ENCODE measurements at regions not wholly inside any gene's neighbourhood (a gene's known extent, or its start where the extent isn't known, plus 50 kb on each side); places are given as distances from the start of the nearest gene placed in this dataset.

- no peak for DNase-seq (ENCODE audit: low read depth in 2 of 2)
These were observed 125.4 kb upstream of the BOD1 start for GRCh38 chr5:173741729-173742431.

GRCh38 chr5:173742432-173742816 lies 126.0 kb upstream of the BOD1 start:
- no peak for DNase-seq (ENCODE audit: low read depth in 2 of 2)

GRCh38 chr5:173743641-173744343 lies 127.3 kb upstream of the BOD1 start:
- DNase-seq (ENCODE audit: low read depth in 2 of 2): no peak

- no peak for DNase-seq (ENCODE audit: low read depth in 2 of 2)
These were observed 128.1 kb upstream of the BOD1 start for GRCh38 chr5:173744551-173744950.

GRCh38 chr5:173745123-173745522 lies 128.7 kb upstream of the BOD1 start:
- DNase-seq (ENCODE audit: low read depth in 2 of 2): no peak

- no peak for DNase-seq (ENCODE audit: low read depth in 2 of 2)
These were observed 129.1 kb upstream of the BOD1 start for GRCh38 chr5:173745557-173745956.

GRCh38 chr5:173746047-173746646 lies 129.7 kb upstream of the BOD1 start:
- DNase-seq (ENCODE audit: low read depth in 2 of 2): no peak

GRCh38 chr5:173747876-173748275 lies 131.4 kb upstream of the BOD1 start:
- DNase-seq (ENCODE audit: low read depth in 2 of 2): no peak

GRCh38 chr5:173750538-173751265 lies 134.3 kb upstream of the BOD1 start:
- no peak for DNase-seq (ENCODE audit: low read depth in 2 of 2)

GRCh38 chr5:173751266-173751600 lies 134.8 kb upstream of the BOD1 start:
- no peak for DNase-seq (ENCODE audit: low read depth in 2 of 2)

- DNase-seq (ENCODE audit: low read depth in 2 of 2): no peak
These were observed 135.5 kb upstream of the CPEB4 start for GRCh38 chr5:173752653-173753052.

GRCh38 chr5:173753307-173754168 lies 134.6 kb upstream of the CPEB4 start:
- no peak for DNase-seq (ENCODE audit: low read depth in 2 of 2)

- no peak for DNase-seq (ENCODE audit: low read depth in 2 of 2)
These were observed 132.8 kb upstream of the CPEB4 start for GRCh38 chr5:173755319-173755718.

GRCh38 chr5:173757403-173758209 lies 130.5 kb upstream of the CPEB4 start:
- no peak for DNase-seq (ENCODE audit: low read depth in 2 of 2)

GRCh38 chr5:173758676-173759075 lies 129.5 kb upstream of the CPEB4 start:
- no peak for DNase-seq (ENCODE audit: low read depth in 2 of 2)

- no peak for DNase-seq (ENCODE audit: low read depth in 2 of 2)
These were observed 128.5 kb upstream of the CPEB4 start for GRCh38 chr5:173759691-173760090.

GRCh38 chr5:173760461-173761177 lies 127.5 kb upstream of the CPEB4 start:
- DNase-seq (ENCODE audit: low read depth in 2 of 2): no peak

- no peak for DNase-seq (ENCODE audit: low read depth in 2 of 2)
These were observed 127.0 kb upstream of the CPEB4 start for GRCh38 chr5:173761178-173761513.

- DNase-seq (ENCODE audit: low read depth in 2 of 2): no peak
These were observed 126.1 kb upstream of the CPEB4 start for GRCh38 chr5:173762045-173762444.

- DNase-seq (ENCODE audit: low read depth in 2 of 2): no peak
These were observed 125.2 kb upstream of the CPEB4 start for GRCh38 chr5:173762930-173763329.

Data from stimulated activated CD4-positive, alpha-beta T cell treated with anti-CD3 and anti-CD28 coated beads, Interleukin-1b, Interleukin-23, amount 100 ng/mL, for 1 hour (primary cell).